GM21367 (cell line): ENCODE measurements at regions not wholly inside any gene's neighbourhood (a gene's known extent, or its start where the extent isn't known, plus 50 kb on each side); places are given as distances from the start of the nearest gene placed in this dataset.

Source experiments
- ATAC-seq: cut with Tn5 transposase; IDR thresholded peaks from one replicate; pipeline ENCODE4 v1.9.1; 2021; ENCODE audit not compliant: unreplicated experiment

GRCh38 chr1:4976859-4977440, 322.5 kb downstream of the AJAP1 start:
- ATAC-seq: no peak

GRCh38 chr1:4975856-4976255, 321.4 kb downstream of the AJAP1 start:
- ATAC-seq: no peak

- no peak for ATAC-seq
Measured at GRCh38 chr1:4974981-4975685, 320.7 kb downstream of the AJAP1 start.

- ATAC-seq: no peak
Measured at GRCh38 chr1:4973341-4973740, 318.9 kb downstream of the AJAP1 start.

- no peak for ATAC-seq
Measured at GRCh38 chr1:4972761-4973320, 318.4 kb downstream of the AJAP1 start.

- ATAC-seq: no peak
Measured at GRCh38 chr1:4971666-4972065, 317.3 kb downstream of the AJAP1 start.

- ATAC-seq: no peak
Measured at GRCh38 chr1:4970532-4970931, 316.1 kb downstream of the AJAP1 start.

- ATAC-seq: no peak
Measured at GRCh38 chr1:4969556-4970129, 315.2 kb downstream of the AJAP1 start.

- no peak for ATAC-seq
Measured at GRCh38 chr1:4965346-4966075, 311.1 kb downstream of the AJAP1 start.

GRCh38 chr1:4964634-4965345, 310.4 kb downstream of the AJAP1 start:
- no peak for ATAC-seq

GRCh38 chr1:4963251-4963650, 308.8 kb downstream of the AJAP1 start:
- no peak for ATAC-seq

- no peak for ATAC-seq
Measured at GRCh38 chr1:4962836-4963235, 308.4 kb downstream of the AJAP1 start.

- no peak for ATAC-seq
Measured at GRCh38 chr1:4961935-4962645, 307.7 kb downstream of the AJAP1 start.

- no peak for ATAC-seq
Measured at GRCh38 chr1:4960782-4961475, 306.5 kb downstream of the AJAP1 start.

- ATAC-seq: no peak
Measured at GRCh38 chr1:4960336-4960735, 305.9 kb downstream of the AJAP1 start.

GRCh38 chr1:4959216-4959615, 304.8 kb downstream of the AJAP1 start:
- no peak for ATAC-seq

GRCh38 chr1:4957027-4957426, 302.6 kb downstream of the AJAP1 start:
- ATAC-seq: no peak

GRCh38 chr1:4954392-4954791, 300.0 kb downstream of the AJAP1 start:
- no peak for ATAC-seq

- ATAC-seq: no peak
Measured at GRCh38 chr1:4951601-4952000, 297.2 kb downstream of the AJAP1 start.

GRCh38 chr1:4946343-4946742, 291.9 kb downstream of the AJAP1 start:
- no peak for ATAC-seq
